ENCODE measurements at regions not wholly inside any gene's neighbourhood (a gene's known extent, or its start where the extent isn't known, plus 50 kb on each side); places are given as distances from the start of the nearest gene placed in this dataset.

GRCh38 chrX:39915081-39915480, 182.7 kb downstream of the BCOR start:
- Histone ChIP-seq H3K27me3 (ENCODE audit: control insufficient read depth in 4 of 4, insufficient read depth in 4 of 4, low read length in 3 of 4) (no peaks in the 10 kb centered on the region), H3K4me1 (ENCODE audit: control insufficient read depth in 4 of 4, insufficient read depth in 4 of 4, low read length in 3 of 4) (no peaks in the 10 kb centered on the region), H3K9ac (ENCODE audit: low read depth in 1 of 2, low read length in 2 of 2) (no peak overlapping the region), H3K36me3 (ENCODE audit: control insufficient read depth in 4 of 4, insufficient read depth in 3 of 4, low read depth in 1 of 4, low read length in 3 of 4) (no peaks in the 10 kb centered on the region), H3K4me3 (ENCODE audit: low read depth in 1 of 3, low read length in 3 of 3) (no peak overlapping the region), H3K27ac (ENCODE audit: low read depth in 1 of 2, low read length in 2 of 2) (no peak overlapping the region), H3K9me3 (ENCODE audit: control insufficient read depth in 4 of 4, low read length in 3 of 4) (no peaks in the 10 kb centered on the region)
- no peak for DNase-seq (ENCODE audit: low spot score)
- WGBS: 95% methylated on average over 3 of the region's 3 CpGs
- no peak for TF ChIP-seq ZBTB33 (IDR thresholded peaks at IDR 0.05)
- TF ChIP-seq, protein P1, sequence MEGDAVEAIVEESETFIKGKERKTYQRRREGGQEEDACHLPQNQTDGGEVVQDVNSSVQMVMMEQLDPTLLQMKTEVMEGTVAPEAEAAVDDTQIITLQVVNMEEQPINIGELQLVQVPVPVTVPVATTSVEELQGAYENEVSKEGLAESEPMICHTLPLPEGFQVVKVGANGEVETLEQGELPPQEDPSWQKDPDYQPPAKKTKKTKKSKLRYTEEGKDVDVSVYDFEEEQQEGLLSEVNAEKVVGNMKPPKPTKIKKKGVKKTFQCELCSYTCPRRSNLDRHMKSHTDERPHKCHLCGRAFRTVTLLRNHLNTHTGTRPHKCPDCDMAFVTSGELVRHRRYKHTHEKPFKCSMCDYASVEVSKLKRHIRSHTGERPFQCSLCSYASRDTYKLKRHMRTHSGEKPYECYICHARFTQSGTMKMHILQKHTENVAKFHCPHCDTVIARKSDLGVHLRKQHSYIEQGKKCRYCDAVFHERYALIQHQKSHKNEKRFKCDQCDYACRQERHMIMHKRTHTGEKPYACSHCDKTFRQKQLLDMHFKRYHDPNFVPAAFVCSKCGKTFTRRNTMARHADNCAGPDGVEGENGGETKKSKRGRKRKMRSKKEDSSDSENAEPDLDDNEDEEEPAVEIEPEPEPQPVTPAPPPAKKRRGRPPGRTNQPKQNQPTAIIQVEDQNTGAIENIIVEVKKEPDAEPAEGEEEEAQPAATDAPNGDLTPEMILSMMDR (IDR thresholded peaks at IDR 0.05; ENCODE audit: low read depth, low read length, missing input control): no peak
- TF ChIP-seq EGR1 (IDR thresholded peaks at IDR 0.05; ENCODE audit: low read depth in 2 of 2): no peak

DNA sequence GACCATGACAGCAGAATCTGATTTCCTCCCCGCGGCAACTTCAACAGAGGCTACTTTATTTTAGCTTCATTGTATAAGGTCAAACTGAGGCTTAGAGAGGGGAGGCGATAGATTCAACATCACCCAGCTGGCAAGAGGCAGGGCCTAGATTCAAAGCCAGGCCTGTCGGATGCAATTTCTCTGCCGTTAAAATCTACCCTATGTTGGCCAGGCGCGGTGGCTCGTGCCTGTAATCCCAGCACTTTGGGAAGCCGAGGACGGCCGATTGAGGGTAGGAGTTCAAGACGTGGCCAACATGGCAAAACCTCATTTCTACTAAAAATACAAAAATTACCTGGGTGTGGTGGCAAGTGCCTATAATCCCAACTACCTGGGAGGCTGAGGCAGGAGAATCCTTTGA, 182.2 kb downstream of the BCOR start:
- H3K4me3 ChIP-seq (ENCODE audit: low read depth in 1 of 3, low read length in 3 of 3): no peak overlapping the region
- no peaks in the 10 kb centered on the region for H3K27me3 ChIP-seq (ENCODE audit: control insufficient read depth in 4 of 4, insufficient read depth in 4 of 4, low read length in 3 of 4)
- no peak overlapping the region for H3K27ac ChIP-seq (ENCODE audit: low read depth in 1 of 2, low read length in 2 of 2)
- 91% methylated on average over 12 of the region's 12 CpGs for WGBS
- H3K4me1 ChIP-seq (ENCODE audit: control insufficient read depth in 4 of 4, insufficient read depth in 4 of 4, low read length in 3 of 4): no peaks in the 10 kb centered on the region
- TF ChIP-seq MAX (IDR thresholded peaks at IDR 0.05) (no peak), ZBTB33 (IDR thresholded peaks at IDR 0.05) (no peak), YY1 (IDR thresholded peaks at IDR 0.05) (no peak), NR2F2 (IDR thresholded peaks at IDR 0.05) (no peak), FOXA2 (IDR thresholded peaks at IDR 0.05) (no peak), ATF3 (IDR thresholded peaks at IDR 0.05) (no peak), HNF4A (conservative IDR thresholded peaks at IDR 0.05) (no peak), HNF4G (IDR thresholded peaks at IDR 0.05) (no peak), SP1 (IDR thresholded peaks at IDR 0.05) (no peak), FOXA1 (IDR thresholded peaks at IDR 0.05) (no peak)
- no peaks in the 10 kb centered on the region for H3K36me3 ChIP-seq (ENCODE audit: control insufficient read depth in 4 of 4, insufficient read depth in 3 of 4, low read depth in 1 of 4, low read length in 3 of 4)
- no peak overlapping the region for H3K9ac ChIP-seq (ENCODE audit: low read depth in 1 of 2, low read length in 2 of 2)
- DNase-seq (ENCODE audit: low spot score): no peak
- no peaks in the 10 kb centered on the region for H3K9me3 ChIP-seq (ENCODE audit: control insufficient read depth in 4 of 4, low read length in 3 of 4)

GRCh38 chrX:39921838-39922237, 175.9 kb downstream of the BCOR start:
- Histone ChIP-seq H3K27ac (ENCODE audit: low read depth in 1 of 2, low read length in 2 of 2) (no peak overlapping the region), H3K9me3 (ENCODE audit: control insufficient read depth in 4 of 4, low read length in 3 of 4) (no peaks in the 10 kb centered on the region), H3K4me1 (ENCODE audit: control insufficient read depth in 4 of 4, insufficient read depth in 4 of 4, low read length in 3 of 4) (no peaks in the 10 kb centered on the region), H3K9ac (ENCODE audit: low read depth in 1 of 2, low read length in 2 of 2) (no peak overlapping the region), H3K36me3 (ENCODE audit: control insufficient read depth in 4 of 4, insufficient read depth in 3 of 4, low read depth in 1 of 4, low read length in 3 of 4) (no peaks in the 10 kb centered on the region), H3K4me3 (ENCODE audit: low read depth in 1 of 3, low read length in 3 of 3) (no peak overlapping the region), H3K27me3 (ENCODE audit: control insufficient read depth in 4 of 4, insufficient read depth in 4 of 4, low read length in 3 of 4) (no peaks in the 10 kb centered on the region)
- TF ChIP-seq HNF4A (conservative IDR thresholded peaks at IDR 0.05) (no peak), ZBTB33 (IDR thresholded peaks at IDR 0.05) (no peak), EGR1 (IDR thresholded peaks at IDR 0.05; ENCODE audit: low read depth in 2 of 2) (no peak), FOXA1 (IDR thresholded peaks at IDR 0.05) (no peak), RXRA (IDR thresholded peaks at IDR 0.05) (no peak), HNF4G (IDR thresholded peaks at IDR 0.05) (no peak), YY1 (IDR thresholded peaks at IDR 0.05) (no peak), GABPA (IDR thresholded peaks at IDR 0.05 in 1 of 2, conservative IDR thresholded peaks at IDR 0.05 in 1 of 2) (no peak), RAD21 (IDR thresholded peaks at IDR 0.05) (no peak), JUND (IDR thresholded peaks at IDR 0.05) (no peak)
- 87% methylated on average over 2 of the region's 2 CpGs for WGBS
- DNase-seq (ENCODE audit: low spot score): no peak
